Fibroblast of lung (primary cell): ENCODE measurements at regions not wholly inside any gene's neighbourhood (a gene's known extent, or its start where the extent isn't known, plus 50 kb on each side); places are given as distances from the start of the nearest gene placed in this dataset.

Source experiments
- CTCF ChIP-seq, 2 donors: IDR thresholded peaks in 1 of 2; conservative IDR thresholded peaks in 1 of 2; 1 replicate in 1 of 2; 2 replicates in 1 of 2; pipeline ENCODE4 v1.5.1; 2011 to 2012; ENCODE audit warnings: low read length in 2 of 2, control low read depth in 1 of 2, inconsistent platforms in 1 of 2, low read depth in 1 of 2, mild to moderate bottlenecking in 1 of 2
- EZH2 ChIP-seq: IDR thresholded peaks from 2 replicates; pipeline ENCODE4 v1.5.1; 2012; ENCODE audit warnings: low read length, control low read depth, mild to moderate bottlenecking; ENCODE audit errors: missing control alignments

GRCh38 chr6:97626671-97627441 is 343.8 kb upstream of the MMS22L start:
- TF ChIP-seq EZH2 (no peak), CTCF (conservative IDR thresholded peaks at IDR 0.05 in 1 of 2, IDR thresholded peaks at IDR 0.05 in 1 of 2; ENCODE audit: low read depth in 1 of 2, low read length in 2 of 2) (no peak)
